Hypothalamus (tissue), 51 donors: ENCODE measurements at regions not wholly inside any gene's neighbourhood (a gene's known extent, or its start where the extent isn't known, plus 50 kb on each side); places are given as distances from the start of the nearest gene placed in this dataset.
"Not testable (repeated sequence)": the region's sequence is repeated elsewhere in the genome, so short reads cannot be mapped to it uniquely, and the experiment has no call there.

Source experiments
- DNase-seq, 51 donors: peaks; one replicate each; lab custom pipeline; 2025; lab: John Stamatoyannopoulos, UW

DNA sequence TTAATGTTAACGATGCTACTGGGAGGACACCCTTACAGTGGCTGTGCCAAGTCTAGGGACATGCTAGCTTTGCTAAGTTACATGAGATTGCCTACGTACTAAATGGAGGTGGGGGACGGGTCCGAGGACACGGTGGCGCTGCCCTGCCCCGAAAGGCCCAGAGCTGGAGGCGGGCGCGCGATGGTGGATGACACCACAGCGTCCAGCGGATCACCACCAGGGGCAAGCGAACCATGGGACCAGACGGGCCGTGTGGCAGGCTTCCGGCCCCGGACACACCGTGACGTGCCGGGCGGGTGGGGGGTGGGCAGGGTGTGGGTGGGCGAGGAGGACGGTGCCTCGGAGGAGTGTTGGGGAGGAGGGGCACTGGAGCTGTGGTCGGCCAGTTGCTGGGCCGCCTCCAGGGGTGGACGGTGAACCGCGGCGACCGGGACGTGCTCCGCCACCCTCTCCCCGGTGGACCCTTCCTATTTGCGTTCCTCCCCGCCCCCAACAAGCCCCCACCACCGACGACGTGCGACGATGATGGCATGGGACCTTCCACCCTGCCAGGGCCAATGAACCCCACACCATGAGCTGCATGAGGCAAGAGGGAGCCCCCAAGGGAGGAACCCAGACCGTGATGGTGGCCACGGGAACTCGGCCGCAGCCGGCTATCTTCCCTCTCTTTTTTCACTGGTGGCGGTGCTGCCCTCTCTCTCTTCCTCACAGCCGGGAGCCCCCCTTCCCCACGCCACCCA is 773.3 kb upstream of the DEFB115 start:
- DNase-seq, result no peak

DNA sequence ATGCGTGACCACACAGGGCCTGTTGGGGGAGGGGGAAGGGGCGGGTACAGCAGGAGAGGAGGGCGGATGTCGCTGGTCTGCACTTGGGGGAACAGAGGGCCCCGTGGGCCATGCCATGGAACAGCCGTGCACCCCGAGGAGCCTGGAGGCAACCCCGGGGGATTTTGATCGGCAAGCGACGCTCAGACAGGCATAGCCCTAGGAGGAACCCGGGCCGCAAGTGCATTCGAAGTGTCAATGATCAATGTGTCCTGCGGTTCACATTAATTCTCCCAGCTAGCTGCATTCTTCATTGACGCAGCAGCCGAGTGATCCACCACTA is 772.8 kb upstream of the DEFB115 start:
- no peak for DNase-seq

DNA sequence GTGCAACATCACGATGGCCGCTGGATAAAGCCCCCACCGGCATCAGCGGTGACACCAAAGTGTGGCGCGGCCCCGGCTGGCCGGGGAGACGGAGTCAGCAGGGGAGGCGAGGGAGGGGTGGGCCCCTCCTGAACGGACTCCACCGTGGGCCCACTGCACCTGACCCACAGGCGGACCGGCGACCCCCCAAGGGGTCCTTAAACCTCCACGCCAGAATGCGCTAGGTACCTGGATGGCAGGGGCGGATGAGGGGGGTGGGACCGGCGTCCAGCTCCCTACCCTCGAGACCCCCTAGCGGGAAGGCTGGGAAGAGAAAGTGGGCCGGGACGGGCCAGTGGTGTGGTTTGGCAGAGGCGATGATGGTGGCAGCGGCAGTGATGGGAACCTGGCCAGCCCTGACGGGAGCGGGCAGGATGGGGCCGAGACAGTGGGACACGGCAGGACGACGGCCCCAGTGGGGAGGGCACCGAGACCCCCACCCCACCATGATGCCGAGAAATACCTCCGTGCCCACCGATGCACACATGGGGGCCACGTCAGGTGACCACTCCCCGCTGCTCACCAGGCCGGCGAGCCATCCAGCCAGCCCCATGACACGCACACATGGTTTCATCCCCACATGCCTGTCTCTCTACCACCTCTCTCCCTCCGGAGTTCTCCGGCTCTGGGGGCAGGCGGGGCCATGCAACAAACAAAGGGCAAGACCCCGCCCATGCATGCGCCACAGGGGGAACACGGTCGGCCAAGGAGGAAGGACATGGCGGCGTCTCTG is 771.9 kb upstream of the DEFB115 start:
- DNase-seq, result no peak

DNA sequence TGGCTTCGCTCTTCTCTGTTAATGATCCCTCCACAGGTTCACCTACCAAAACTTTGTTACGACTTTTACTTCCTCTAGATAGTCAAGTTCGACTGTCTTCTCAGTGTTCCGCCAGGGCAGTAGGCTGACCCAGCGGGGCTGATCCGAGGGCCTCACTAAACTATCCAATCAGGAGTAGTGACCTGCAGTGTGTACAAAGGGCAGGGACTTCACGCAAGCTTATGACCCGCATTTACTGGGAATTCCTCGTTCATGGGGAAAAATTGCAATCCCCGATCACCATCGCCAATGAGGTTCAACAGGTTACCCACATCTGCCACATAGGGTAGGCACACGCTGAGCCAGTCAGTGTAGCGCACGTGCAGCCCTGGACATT is 771.4 kb upstream of the DEFB115 start:
- DNase-seq, result no peak

DNA sequence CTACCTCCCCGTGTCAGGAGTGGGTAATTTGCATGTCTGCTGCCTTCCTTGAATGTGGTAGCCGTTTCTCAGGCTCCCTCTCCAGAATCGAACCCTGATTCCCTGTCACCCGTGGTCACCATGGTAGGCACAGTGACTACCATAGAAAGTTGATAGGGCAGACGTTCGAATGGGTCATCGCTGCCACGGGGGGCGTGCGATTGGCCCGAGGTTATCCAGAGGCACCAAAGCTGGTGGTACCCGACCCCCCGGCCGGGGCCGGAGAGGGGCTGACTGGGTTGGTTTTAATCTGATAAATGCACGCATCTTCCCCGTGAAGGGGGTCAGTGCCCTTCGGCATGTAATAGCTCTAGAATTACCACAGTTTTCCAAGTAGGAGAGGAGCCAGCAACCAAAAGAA is 770.0 kb upstream of the DEFB115 start:
- DNase-seq, result not testable (repeated sequence)

DNA sequence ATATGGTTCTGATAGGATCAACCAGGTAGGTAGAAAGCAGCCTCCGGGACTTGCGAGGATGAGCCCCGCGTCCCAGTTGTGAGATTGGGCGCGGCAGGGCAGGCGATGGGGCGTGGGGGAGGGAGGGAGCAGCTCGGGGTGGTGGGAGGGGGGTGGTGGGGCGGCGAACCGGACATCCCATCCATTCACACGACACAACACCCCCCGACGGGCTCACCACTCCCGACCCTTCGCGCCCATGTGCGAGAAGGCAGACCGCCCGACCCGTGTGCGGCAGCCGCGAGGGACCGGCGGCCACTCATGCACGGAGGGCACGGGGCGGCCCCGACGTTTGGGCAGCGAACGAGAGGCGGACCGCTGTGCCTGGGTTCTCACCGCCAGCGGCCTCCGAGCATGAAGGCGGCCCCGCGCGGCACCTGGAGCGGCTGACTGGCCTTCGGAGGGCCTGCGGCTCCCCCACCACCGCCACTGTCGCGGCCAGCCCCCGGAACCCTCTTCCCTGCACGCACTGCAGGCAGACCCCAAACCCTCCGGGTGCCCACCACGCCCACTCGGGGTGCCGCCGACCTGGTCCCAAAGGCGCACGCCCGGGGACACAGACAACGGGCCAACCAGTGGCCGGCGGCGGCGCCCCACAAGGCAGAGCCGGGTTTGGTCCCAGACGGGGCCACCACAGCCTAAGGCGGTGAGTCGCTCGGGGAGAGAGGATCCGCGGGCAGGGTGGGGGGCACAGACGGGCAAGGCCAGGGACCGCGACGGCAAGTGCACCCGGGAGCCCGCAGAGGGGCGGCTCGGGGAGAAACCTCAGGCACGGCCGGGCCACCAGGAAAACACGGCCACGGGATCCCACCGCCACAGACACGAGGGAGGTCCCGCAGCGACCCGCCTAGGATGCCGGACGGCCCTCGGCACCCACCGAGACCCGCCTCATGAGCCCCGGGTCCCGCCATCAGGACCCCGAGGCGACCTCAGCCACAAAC is 769.2 kb upstream of the DEFB115 start:
- no peak for DNase-seq

DNA sequence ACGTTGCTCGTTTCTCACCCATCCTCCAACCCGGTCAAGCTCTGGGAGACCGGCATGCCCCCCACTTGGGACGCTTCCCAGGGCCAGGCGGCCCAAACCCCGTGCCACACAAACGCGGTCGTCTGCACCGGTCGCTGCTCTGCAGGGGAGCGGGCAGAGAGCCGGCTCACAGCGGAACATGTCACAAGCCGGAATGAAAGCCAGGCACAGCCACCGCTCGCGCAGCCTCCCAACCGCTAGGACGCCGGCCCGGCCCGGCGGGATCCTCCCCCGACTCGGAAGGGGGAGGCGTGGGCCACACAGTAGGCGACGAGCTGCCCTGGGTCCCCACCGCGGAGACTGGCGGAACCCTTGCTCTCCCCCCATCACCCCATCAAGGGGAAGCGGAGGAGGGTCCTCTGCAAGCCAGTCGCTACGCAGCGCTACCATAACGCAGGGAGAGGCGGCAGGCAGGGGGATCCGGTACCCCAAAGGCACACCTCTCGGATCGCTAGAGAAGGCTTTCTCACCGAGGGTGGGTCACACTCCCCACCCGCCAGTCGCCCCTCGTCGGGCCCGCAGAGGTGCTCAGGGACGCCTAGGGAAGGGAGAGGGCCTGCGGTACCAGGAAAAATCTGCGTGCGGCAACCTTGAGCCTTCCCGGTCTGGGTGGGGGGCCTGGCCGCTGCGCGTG is 768.4 kb upstream of the DEFB115 start:
- no peak for DNase-seq

DNA sequence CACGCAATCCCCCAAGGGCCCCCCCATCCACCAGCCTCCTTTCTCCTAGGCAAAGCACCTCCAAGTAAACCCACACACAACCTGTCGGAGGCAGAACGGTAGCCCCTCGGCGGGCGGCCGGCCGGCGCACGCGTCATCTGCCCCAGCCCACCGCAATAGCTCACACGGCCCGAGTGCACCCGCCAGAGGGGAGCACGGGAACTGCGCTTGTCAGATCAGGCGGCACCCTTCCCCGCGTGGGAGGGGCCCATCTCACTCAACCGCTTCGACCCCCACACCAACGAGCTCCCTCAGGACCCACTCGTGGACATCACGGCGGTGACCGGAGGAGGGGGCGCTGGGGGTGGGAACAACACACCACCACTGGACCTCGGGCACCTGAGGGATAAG is 767.9 kb upstream of the DEFB115 start:
- no peak for DNase-seq

DNA sequence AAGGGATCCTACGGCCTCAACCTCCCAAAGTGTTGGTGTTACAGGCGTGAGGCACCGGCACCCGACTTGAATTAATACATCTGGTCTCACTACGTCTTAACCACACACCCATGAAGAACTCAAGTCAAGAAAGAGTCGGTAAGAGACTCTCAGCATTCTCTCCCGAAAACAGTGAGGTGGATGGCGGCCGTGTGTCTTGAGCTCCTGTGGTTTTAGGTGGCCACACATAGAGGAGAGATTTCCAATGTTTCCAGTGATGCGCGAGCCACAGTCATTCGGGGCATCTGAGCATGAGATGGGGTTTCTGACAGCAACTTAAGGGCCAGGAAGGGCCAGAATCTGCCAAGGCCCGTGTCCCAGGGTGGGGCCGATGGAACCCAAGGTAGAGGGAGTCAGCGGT is 766.4 kb upstream of the DEFB115 start:
- no peak for DNase-seq

DNA sequence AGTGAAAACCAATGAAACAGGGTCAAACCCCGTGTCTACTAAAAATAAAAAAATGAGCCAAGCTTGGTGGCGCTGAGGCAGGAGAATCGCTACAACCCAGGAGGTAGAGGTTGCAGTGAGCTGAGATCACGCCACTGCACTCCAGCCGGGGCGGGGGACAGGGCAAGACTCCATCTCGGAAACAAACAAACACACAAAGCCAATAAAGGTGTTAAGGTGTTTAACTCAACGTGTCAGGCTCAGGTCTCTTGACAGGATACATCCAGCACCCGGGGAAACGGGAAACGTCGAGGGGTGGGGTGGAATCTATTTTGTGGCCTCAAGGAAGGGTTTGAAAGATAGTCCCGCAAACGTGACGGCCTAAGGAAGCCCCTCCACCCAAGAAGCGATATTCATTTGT is 760.8 kb upstream of the DEFB115 start:
- not testable (repeated sequence) for DNase-seq

DNA sequence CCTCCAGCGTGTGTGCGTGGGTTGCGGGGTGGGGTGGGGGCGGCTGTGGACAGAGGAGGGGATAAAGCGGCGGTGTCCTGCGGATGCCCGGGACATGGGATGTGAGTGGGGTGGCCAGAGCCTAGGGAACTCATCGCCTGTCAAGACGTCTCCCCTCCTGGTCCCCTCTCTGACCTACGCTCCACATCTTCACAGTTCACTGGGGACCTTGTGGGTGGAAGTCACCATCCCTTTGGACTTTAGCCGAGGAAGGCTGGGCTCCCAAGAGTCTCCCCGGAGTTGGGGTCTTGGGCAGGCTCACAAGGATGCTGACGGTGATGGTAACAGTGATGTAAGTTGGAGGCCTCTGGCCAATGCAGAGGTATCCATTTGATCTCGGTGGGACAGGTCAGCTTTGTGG is 760.3 kb upstream of the DEFB115 start:
- DNase-seq, result not testable (repeated sequence)

DNA sequence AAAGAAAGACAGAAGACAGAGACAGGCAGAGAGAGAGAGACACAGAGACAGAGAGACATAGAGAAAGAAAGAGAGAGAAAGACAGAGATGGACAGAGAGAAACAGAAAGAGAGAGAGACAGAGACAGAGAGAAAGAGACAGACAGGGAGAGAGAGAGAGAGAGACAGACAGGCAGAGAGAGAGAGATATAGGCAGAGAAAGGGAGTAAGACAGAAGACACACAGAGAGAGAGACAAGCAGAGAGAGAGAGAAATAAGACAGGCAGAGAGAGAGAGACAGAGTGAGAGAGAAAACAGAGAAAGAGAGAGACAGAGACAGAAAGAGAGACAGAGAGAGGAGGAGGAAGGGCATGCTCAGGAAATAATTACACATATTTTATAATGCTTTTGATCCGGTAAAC is 758.3 kb upstream of the DEFB115 start:
- no peak for DNase-seq

DNA sequence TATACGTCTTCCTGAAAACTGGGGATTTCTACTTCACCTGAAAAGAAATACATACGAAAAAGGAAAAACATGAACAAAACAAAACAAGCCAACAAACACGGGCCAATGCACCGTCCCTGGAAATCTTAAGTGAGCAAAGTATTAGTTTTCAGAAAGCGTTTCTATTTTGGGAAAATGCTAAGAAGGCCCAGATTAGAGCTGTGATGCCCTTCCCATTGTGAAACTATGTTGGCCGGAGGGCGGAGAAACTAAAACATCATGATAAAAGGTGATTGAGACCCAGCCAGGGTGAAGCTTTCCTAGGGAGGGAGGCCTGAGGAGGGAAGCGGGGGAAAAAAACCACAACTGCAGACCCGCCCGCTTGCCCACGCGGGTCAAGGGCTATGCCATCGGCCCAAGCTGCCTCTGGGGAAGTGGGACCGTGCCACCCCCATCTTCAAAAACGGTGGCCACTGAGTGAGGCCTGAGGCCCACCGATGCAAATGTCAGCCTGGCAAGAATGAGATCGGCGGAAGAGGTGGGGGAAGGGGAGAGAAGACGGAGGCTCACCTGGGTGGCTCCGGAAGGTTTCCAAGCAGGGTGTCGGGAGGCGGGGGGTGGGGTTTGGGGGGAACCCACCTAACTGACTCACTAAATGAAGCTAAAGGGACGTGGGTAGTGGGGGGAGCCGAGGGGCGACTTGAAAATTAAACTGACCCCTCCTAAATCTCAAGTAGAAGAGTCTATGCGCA is 757.6 kb upstream of the DEFB115 start:
- peak in 1 of 51 donors; percentile 20 for DNase-seq

DNA sequence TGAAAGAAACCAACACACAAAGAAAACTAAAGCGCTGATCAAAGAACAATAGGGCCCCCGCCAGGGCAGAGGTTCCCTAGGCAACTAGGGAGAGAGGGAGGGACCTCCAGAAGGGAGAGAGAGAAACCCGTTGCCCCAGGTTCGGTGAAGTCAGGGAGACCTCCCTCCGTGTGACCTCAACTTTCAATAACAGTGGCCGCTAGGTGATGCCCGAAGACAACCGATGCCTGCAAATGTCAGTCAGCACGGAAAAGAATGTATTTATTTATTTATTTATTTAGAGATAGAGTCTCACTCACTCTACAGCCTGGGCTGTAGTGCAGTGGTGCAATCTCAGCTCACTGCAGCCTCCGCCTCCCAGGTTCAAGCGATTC is 757.0 kb upstream of the DEFB115 start:
- DNase-seq, result peak in 11 of 51 donors; percentile 1 to 43 (median 20)

DNA sequence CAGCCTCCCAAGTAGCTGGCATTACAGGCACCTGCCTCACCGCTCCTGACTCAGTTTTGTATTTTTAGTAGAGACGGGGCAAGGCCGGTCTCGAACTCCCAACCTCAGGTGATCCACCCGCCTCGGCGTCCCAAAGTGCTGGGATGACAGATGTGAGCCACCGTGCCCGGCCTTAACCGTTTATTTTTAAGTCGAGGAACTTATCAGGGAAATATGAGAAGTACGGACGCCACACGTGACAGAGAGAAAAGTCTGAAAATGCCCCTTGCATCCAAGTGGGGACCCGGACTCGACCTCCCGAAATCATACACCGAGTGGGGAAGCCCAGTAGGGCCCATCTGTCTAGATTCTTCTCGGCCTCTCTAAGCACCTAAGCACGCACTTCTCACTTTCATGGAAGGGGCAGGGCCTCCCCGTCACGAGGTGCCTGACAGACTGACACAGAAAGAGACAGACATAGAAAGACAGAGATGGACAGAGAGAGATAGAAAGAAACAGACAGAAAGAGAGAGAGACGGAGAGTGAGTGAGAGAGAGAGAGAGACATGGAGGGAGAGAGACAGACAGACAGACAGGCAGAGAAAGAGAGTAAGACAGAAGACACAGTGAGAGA is 756.5 kb upstream of the DEFB115 start:
- DNase-seq, result no peak

DNA sequence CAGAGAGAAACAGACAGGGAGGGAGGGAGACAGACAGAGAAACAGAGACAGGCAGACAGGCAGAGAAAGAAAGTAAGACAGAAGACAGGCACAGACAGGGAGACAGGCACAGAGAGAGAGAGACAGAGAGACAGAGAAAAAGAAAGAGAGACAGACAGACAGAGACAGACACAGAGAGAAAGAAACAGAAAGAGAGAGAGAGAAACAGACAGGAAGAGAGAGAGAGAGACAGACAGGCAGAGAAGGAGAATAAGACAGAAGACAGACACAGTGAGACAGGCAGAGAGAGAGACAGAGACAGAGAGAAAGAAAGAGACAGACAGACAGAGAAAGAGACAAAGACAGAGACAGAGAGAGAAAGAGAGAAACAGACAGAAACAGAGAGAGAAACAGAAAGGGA is 754.8 kb upstream of the DEFB115 start:
- no peak for DNase-seq

DNA sequence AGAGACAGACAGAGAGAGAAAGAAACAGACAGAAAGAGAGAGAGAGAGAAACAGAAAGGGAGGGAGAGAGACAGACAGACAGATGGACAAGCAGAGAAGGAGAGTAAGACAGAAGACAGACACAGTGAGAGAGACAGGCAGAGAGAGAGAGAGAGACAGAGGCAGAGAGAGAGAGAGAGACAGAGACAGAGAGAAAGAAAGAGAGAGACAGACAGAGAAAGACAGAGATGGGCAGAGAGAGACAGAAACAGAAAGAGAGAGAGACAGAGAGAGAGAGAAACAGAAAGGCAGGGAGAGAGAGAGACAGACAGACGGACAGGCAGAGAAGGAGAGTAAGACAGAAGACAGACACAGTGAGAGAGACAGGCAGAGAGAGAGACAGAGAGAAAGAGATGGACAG is 754.3 kb upstream of the DEFB115 start:
- DNase-seq, result not testable (repeated sequence)

DNA sequence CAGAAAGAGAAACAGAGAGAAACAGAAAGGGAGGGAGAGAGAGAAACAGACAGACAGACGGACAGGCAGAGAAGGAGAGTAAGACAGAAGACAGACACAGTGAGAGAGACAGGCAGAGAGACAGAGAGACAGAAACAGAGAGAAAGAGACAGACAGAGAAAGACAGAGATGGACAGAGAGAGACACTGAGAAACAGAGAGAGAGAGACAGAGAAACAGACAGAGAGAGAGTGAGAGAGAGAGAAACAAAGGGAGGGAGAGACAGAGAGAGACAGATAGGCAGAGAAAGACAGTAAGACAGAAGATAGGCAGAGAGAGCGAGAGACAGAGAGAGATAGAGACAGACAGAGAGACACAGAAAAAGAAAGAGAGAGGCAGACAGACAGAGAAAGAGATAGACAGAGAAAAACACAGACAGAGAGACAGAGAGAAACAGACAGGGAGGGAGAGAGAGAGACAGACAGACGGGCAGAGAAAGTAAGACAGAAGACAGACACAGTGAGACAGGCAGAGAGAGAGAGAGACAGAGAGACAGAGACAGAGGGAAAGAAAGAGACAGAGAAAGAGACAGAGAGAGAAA is 753.4 kb upstream of the DEFB115 start:
- DNase-seq, result no peak

DNA sequence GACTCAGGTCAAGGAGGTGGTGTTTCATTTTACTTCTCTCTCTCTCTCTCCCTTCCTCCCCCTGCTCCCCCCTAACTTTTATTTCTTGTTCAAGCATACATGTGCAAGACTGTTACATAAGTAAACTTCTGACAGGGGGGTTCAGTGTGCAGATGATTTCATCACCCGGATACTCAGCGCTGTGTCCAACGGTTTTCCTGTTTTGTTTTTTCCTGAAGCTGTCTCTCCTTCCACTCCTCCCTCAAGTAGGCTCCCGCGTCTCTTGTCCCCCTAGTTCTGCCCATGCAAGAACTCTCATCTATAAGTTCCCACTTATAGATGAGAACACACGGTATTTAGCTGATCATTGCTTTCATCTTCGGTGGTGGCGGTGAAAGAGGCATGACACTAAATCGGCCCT is 751.9 kb upstream of the DEFB115 start:
- no peak for DNase-seq
